ENCODE measurements at regions not wholly inside any gene's neighbourhood (a gene's known extent, or its start where the extent isn't known, plus 50 kb on each side); places are given as distances from the start of the nearest gene placed in this dataset.
"Not testable (repeated sequence)": the region's sequence is repeated elsewhere in the genome, so short reads cannot be mapped to it uniquely, and the experiment has no call there.

- no peak for DNase-seq
Measured at GRCh38 chr12:30201301-30202160, 417.8 kb upstream of the TMTC1 start.

GRCh38 chr12:30200864-30201263 lies 417.1 kb upstream of the TMTC1 start:
- DNase-seq, result no peak

- DNase-seq, result no peak
Measured at GRCh38 chr12:30197392-30198057, 413.8 kb upstream of the TMTC1 start.

GRCh38 chr12:30191696-30192455 lies 408.1 kb upstream of the TMTC1 start:
- no peak for DNase-seq

- DNase-seq, result no peak
Measured at GRCh38 chr12:30188602-30189326, 405.0 kb upstream of the TMTC1 start.

GRCh38 chr12:30187426-30187825 lies 403.7 kb upstream of the TMTC1 start:
- no peak for DNase-seq

- DNase-seq, result no peak
Measured at GRCh38 chr12:30181334-30181733, 397.6 kb upstream of the TMTC1 start.

GRCh38 chr12:30180602-30181001 lies 396.9 kb upstream of the TMTC1 start:
- no peak for DNase-seq

GRCh38 chr12:30178916-30179315 lies 395.2 kb upstream of the TMTC1 start:
- DNase-seq, result no peak

- DNase-seq, result no peak
Measured at GRCh38 chr12:30169839-30170591, 386.3 kb upstream of the TMTC1 start.

GRCh38 chr12:30166006-30166795 lies 382.5 kb upstream of the TMTC1 start:
- no peak for DNase-seq

- DNase-seq, result no peak
Measured at GRCh38 chr12:30164382-30165318, 380.9 kb upstream of the TMTC1 start.

- DNase-seq, result not testable (repeated sequence)
Measured at GRCh38 chr12:30156833-30157232, 373.1 kb upstream of the TMTC1 start.

GRCh38 chr12:30155001-30155730 lies 371.4 kb upstream of the TMTC1 start:
- DNase-seq, result no peak

- DNase-seq, result no peak
Measured at GRCh38 chr12:30153981-30154380, 370.2 kb upstream of the TMTC1 start.

- no peak for DNase-seq
Measured at GRCh38 chr12:30152705-30153104, 369.0 kb upstream of the TMTC1 start.

GRCh38 chr12:30151831-30152230 lies 368.1 kb upstream of the TMTC1 start:
- no peak for DNase-seq

GRCh38 chr12:30146561-30146960 lies 362.8 kb upstream of the TMTC1 start:
- no peak for DNase-seq

GRCh38 chr12:30145684-30146032 lies 361.9 kb upstream of the TMTC1 start:
- no peak for DNase-seq
